ENCODE measurements at regions not wholly inside any gene's neighbourhood (a gene's known extent, or its start where the extent isn't known, plus 50 kb on each side); places are given as distances from the start of the nearest gene placed in this dataset.

GRCh38 chr5:89275066-89275855 lies 392.3 kb upstream of the MEF2C start:
- TF ChIP-seq POLR2A (IDR thresholded peaks at IDR 0.05; ENCODE audit: low read depth, low read length) (no peak), MYC (IDR thresholded peaks at IDR 0.05; ENCODE audit: low read depth, low read length) (no peak), EZH2 (IDR thresholded peaks at IDR 0.05; ENCODE audit: borderline replicate concordance, low read depth, low read length, severe bottlenecking) (no peak), JUN (IDR thresholded peaks at IDR 0.05; ENCODE audit: borderline replicate concordance, insufficient read depth, insufficient read length, low read depth) (no peak), POLR2AphosphoS5 (IDR thresholded peaks at IDR 0.05; ENCODE audit: insufficient read depth, low read depth, low read length) (no peak), GATA2 (IDR thresholded peaks at IDR 0.05; ENCODE audit: insufficient read depth, insufficient read length, low read depth, low read length) (no peak)
- TF ChIP-seq, protein P1, sequence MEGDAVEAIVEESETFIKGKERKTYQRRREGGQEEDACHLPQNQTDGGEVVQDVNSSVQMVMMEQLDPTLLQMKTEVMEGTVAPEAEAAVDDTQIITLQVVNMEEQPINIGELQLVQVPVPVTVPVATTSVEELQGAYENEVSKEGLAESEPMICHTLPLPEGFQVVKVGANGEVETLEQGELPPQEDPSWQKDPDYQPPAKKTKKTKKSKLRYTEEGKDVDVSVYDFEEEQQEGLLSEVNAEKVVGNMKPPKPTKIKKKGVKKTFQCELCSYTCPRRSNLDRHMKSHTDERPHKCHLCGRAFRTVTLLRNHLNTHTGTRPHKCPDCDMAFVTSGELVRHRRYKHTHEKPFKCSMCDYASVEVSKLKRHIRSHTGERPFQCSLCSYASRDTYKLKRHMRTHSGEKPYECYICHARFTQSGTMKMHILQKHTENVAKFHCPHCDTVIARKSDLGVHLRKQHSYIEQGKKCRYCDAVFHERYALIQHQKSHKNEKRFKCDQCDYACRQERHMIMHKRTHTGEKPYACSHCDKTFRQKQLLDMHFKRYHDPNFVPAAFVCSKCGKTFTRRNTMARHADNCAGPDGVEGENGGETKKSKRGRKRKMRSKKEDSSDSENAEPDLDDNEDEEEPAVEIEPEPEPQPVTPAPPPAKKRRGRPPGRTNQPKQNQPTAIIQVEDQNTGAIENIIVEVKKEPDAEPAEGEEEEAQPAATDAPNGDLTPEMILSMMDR (IDR thresholded peaks at IDR 0.05; ENCODE audit: extremely low read depth in 1 of 2, insufficient read depth in 1 of 2, low read depth in 1 of 2, low read length in 2 of 2) = no peak
- TF ChIP-seq, protein P2, sequence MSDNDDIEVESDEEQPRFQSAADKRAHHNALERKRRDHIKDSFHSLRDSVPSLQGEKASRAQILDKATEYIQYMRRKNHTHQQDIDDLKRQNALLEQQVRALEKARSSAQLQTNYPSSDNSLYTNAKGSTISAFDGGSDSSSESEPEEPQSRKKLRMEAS (IDR thresholded peaks at IDR 0.05; ENCODE audit: insufficient read depth, insufficient read length) = no peak

Data from endothelial cell of umbilical vein (primary cell).